Esophagus muscularis mucosa (tissue), 4 donors: ENCODE measurements at regions not wholly inside any gene's neighbourhood (a gene's known extent, or its start where the extent isn't known, plus 50 kb on each side); places are given as distances from the start of the nearest gene placed in this dataset.

Experiments
- CTCF ChIP-seq, 3 experiments: fragments of 200-600 bp in 2 of 3; fragments of 450-650 bp in 1 of 3; sonication (generic) in 2 of 3; IDR thresholded peaks; one replicate each; pipeline ENCODE4 v1.5.1; 2017 to 2019; ENCODE audit warnings: antibody characterized with exemption in 3 of 3, mild to moderate bottlenecking in 2 of 3, moderate library complexity in 1 of 3
- EP300 ChIP-seq: sonication (generic); formaldehyde crosslinking; IDR thresholded peaks from one replicate; pipeline ENCODE4 v1.6.1; 2017; ENCODE audit warnings: antibody characterized with exemption
- POLR2A ChIP-seq: fragments of 450-650 bp; IDR thresholded peaks from one replicate; pipeline ENCODE4 v1.6.1; 2017; ENCODE audit warnings: antibody characterized with exemption, moderate library complexity, mild to moderate bottlenecking, low read depth
- POLR2AphosphoS5 ChIP-seq, 2 donors: sonication (generic); formaldehyde crosslinking; IDR thresholded peaks; one replicate each; pipeline ENCODE4 v1.6.1; 2017; ENCODE audit warnings: antibody characterized with exemption in 2 of 2

GRCh38 chr13:90430127-90430526 lies 917.4 kb upstream of the MIR17HG start:
- TF ChIP-seq POLR2AphosphoS5 (IDR thresholded peaks at IDR 0.05) (no peak), CTCF (IDR thresholded peaks at IDR 0.05) (no peak), POLR2A (no peak), EP300 (no peak)
